PC-9 (cell line): ENCODE measurements at regions not wholly inside any gene's neighbourhood (a gene's known extent, or its start where the extent isn't known, plus 50 kb on each side); places are given as distances from the start of the nearest gene placed in this dataset.

ENCODE experiments used
- EZH2 ChIP-seq: fragments of 200-600 bp; sonication (generic); IDR thresholded peaks from 2 replicates; pipeline ENCODE4 v1.8.0; 2017; ENCODE audit warnings: antibody characterized with exemption, low read depth
- TF ChIP-seq, protein P1 (sequence below): fragments of 200-600 bp; sonication (generic); conservative IDR thresholded peaks from 2 replicates; pipeline ENCODE4 v1.6.1; 2017; ENCODE audit warnings: mixed run types, antibody characterized with exemption, mild to moderate bottlenecking, moderate library complexity

DNA sequence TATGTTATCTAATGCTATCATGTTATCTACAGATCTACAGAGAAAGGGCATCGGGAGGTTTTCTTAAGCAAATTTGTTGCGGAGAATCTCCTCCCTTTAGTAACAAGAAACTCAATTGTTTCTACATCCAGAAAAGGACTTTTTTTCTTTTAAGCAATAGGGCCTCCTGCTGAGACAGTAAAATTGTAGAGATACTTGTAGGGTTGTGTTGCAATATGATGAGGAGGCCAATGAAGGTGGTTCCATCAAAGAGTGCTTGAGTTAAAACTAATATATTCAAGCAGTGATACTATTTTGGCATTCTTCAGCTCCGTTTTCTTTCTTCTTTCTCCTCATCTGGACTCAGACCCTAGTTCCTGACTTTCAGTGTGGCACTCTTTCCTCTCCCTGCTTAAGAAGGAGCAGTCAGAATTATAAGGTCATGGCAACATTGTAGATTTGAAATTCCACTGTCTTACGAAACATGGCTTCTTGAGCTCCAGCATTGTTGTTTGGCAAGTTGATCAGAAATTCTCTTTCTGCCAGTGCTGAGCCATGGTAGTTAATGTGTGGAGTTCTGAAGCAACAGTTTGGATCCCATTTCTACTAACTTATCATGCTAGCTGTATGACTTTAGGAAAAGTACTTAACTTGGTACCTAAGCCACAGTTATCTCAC, 202.0 kb upstream of the SLC14A2 start:
- no peak for TF ChIP-seq EZH2
- TF ChIP-seq, protein P1, sequence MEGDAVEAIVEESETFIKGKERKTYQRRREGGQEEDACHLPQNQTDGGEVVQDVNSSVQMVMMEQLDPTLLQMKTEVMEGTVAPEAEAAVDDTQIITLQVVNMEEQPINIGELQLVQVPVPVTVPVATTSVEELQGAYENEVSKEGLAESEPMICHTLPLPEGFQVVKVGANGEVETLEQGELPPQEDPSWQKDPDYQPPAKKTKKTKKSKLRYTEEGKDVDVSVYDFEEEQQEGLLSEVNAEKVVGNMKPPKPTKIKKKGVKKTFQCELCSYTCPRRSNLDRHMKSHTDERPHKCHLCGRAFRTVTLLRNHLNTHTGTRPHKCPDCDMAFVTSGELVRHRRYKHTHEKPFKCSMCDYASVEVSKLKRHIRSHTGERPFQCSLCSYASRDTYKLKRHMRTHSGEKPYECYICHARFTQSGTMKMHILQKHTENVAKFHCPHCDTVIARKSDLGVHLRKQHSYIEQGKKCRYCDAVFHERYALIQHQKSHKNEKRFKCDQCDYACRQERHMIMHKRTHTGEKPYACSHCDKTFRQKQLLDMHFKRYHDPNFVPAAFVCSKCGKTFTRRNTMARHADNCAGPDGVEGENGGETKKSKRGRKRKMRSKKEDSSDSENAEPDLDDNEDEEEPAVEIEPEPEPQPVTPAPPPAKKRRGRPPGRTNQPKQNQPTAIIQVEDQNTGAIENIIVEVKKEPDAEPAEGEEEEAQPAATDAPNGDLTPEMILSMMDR = no peak
